HEK293T (cell line): ENCODE measurements at regions not wholly inside any gene's neighbourhood (a gene's known extent, or its start where the extent isn't known, plus 50 kb on each side); places are given as distances from the start of the nearest gene placed in this dataset.

Experiments
- CTBP1 ChIP-seq: fragments of 450-650 bp; IDR thresholded peaks from 2 replicates; pipeline ENCODE4 v1.6.1; 2016; ENCODE audit warnings: borderline replicate concordance
- ELF4 ChIP-seq: fragments of 450-650 bp; IDR thresholded peaks from 2 replicates; pipeline ENCODE4 v1.6.1; 2017; ENCODE audit warnings: antibody characterized with exemption
- HDGF ChIP-seq: fragments of 450-650 bp; IDR thresholded peaks from 2 replicates; pipeline ENCODE4 v1.6.1; 2017; ENCODE audit warnings: antibody characterized with exemption, borderline replicate concordance
- LEF1 ChIP-seq: fragments of 450-650 bp; IDR thresholded peaks from 2 replicates; pipeline ENCODE4 v1.6.1; 2017; ENCODE audit warnings: mild to moderate bottlenecking, borderline replicate concordance
- PKNOX1 ChIP-seq: fragments of 450-650 bp; IDR thresholded peaks from 2 replicates; pipeline ENCODE4 v1.6.1; 2016
- SUZ12 ChIP-seq: fragments of 450-650 bp; IDR thresholded peaks from 2 replicates; pipeline ENCODE4 v1.6.1; 2016; ENCODE audit warnings: mild to moderate bottlenecking
- ZNF384 ChIP-seq: fragments of 450-650 bp; IDR thresholded peaks from 2 replicates; pipeline ENCODE4 v1.6.1; 2016

GRCh38 chr11:115927823-115928329, 423.7 kb upstream of the CADM1 start:
- no peak for TF ChIP-seq HDGF
- TF ChIP-seq PKNOX1, result no peak
- no peak for TF ChIP-seq ELF4
- TF ChIP-seq SUZ12, result no peak
- no peak for TF ChIP-seq CTBP1
- TF ChIP-seq LEF1, result no peak
- no peak for TF ChIP-seq ZNF384
